K562 (cell line): ENCODE measurements at regions not wholly inside any gene's neighbourhood (a gene's known extent, or its start where the extent isn't known, plus 50 kb on each side); places are given as distances from the start of the nearest gene placed in this dataset.

Experiments used
- ATAC-seq: fragments of 200-7000 bp; cut with Tn5 transposase; 3 replicates; pipeline ENCODE4 v1.9.1; 2020; ENCODE audit warnings: moderate library complexity
- BruUV-seq: library from RNA; stranded (reverse); fragments of 400-500 nt; replicated peaks from 2 replicates; lab custom pipeline; 2021; lab: Mats Ljungman, UMichigan
- CTCF ChIA-PET: fragments of 300-600 bp; formaldehyde crosslinking; extraction: SDS; loops from one replicate; lab custom pipeline; 2021; ENCODE audit warnings: low intra/inter-chr PET ratio; lab: Yijun Ruan, JAX
- POLR2A ChIA-PET: fragments of 300-600, 350-650 bp; sonication (Branson Sonifier 250); formaldehyde crosslinking; extraction: SDS; loops from one replicate; lab custom pipeline; 2021; ENCODE audit warnings: antibody characterized with exemption, inconsistent platforms; lab: Yijun Ruan, JAX
- DNase-seq, 4 experiments: peaks; one replicate each; pipeline versions ENCODE4 v3.0.0 to v3.0.0-alpha.2; 2011 to 2018; ENCODE audit warnings: low spot score in 3 of 4, mixed read lengths in 3 of 4; ENCODE audit errors: extremely low read depth in 1 of 4
- FAIRE-seq: peaks from 2 replicates; lab custom pipeline; 2011; peaks lifted over from hg19 to GRCh38; lab: Jason Lieb, UNC
- H2AFZ ChIP-seq: 2 replicates; pipeline ENCODE4 v1.6.0; 2011; ENCODE audit warnings: low read depth, low read length, control low read depth, inconsistent platforms
- H3K27ac ChIP-seq: fragments of 200-600 bp; 3 replicates; pipeline ENCODE4 v1.8.0; 2011; ENCODE audit warnings: low read depth, mild to moderate bottlenecking, control low read depth, inconsistent platforms, low read length, moderate library complexity, mixed read lengths; ENCODE audit errors: extremely low read depth
- H3K27me3 ChIP-seq, 2 experiments: fragments of 300-600 bp in 1 of 2; 2 replicates in 1 of 2; 3 replicates in 1 of 2; pipeline versions ENCODE4 v1.6.0 to v1.8.0; 2011; ENCODE audit warnings: inconsistent platforms in 2 of 2, low read length in 2 of 2, mild to moderate bottlenecking in 1 of 2, mixed read lengths in 1 of 2, moderate library complexity in 1 of 2; ENCODE audit not compliant: control insufficient read depth in 2 of 2, insufficient read depth in 2 of 2
- H3K36me3 ChIP-seq: fragments of 300-600 bp; 3 replicates; pipeline ENCODE4 v1.8.0; 2011; ENCODE audit warnings: mild to moderate bottlenecking, low read length, inconsistent platforms; ENCODE audit not compliant: control insufficient read depth, insufficient read depth
- H3K4me1 ChIP-seq, 2 experiments: fragments of 200-600 bp in 1 of 2; replicated peaks in 1 of 2; 2 replicates in 1 of 2; 3 replicates in 1 of 2; pipeline versions ENCODE4 v1.5.1 to v1.8.0; 2011; ENCODE audit warnings: inconsistent platforms in 2 of 2, low read length in 2 of 2, mild to moderate bottlenecking in 1 of 2, mixed read lengths in 1 of 2, moderate library complexity in 1 of 2; ENCODE audit not compliant: control insufficient read depth in 2 of 2, insufficient read depth in 2 of 2
- H3K4me2 ChIP-seq: 2 replicates; pipeline ENCODE4 v1.6.1; 2011; ENCODE audit warnings: low read length, control low read depth, inconsistent platforms, mixed read lengths; ENCODE audit not compliant: insufficient read depth
- H3K4me3 ChIP-seq: fragments of 200-600 bp; sonication (generic), shearing (Covaris generic); 2 replicates; pipeline ENCODE4 v1.5.1; 2016; ENCODE audit warnings: control low read depth, inconsistent platforms
- H3K79me2 ChIP-seq: fragments of 200-600 bp; 3 replicates; pipeline ENCODE4 v1.8.0; 2011; ENCODE audit warnings: low read length, inconsistent platforms; ENCODE audit not compliant: control insufficient read depth, insufficient read depth
- H3K9ac ChIP-seq, 2 experiments: 2 replicates each; pipeline versions ENCODE4 v1.6.0 to v1.6.1; 2011; ENCODE audit warnings: low read depth in 2 of 2, low read length in 2 of 2, control low read depth in 1 of 2, inconsistent platforms in 1 of 2, mild to moderate bottlenecking in 1 of 2, mixed read lengths in 1 of 2; ENCODE audit not compliant: insufficient read depth in 1 of 2
- H3K9me1 ChIP-seq: one replicate; pipeline ENCODE4 v1.6.0; 2011; ENCODE audit warnings: inconsistent platforms, mild to moderate bottlenecking, low read length, moderate library complexity; ENCODE audit not compliant: control insufficient read depth, insufficient read depth
- H3K9me3 ChIP-seq: replicated peaks from 2 replicates; pipeline ENCODE4 v1.5.1; 2011; ENCODE audit warnings: low read depth, low read length, inconsistent platforms; ENCODE audit not compliant: control insufficient read depth, insufficient read depth
- H4K20me1 ChIP-seq: replicated peaks from 2 replicates; pipeline ENCODE4 v1.6.1; 2011; ENCODE audit warnings: low read length, inconsistent platforms, mixed read lengths; ENCODE audit not compliant: control insufficient read depth, insufficient read depth
- ARID1B ChIP-seq: fragments of 450-650 bp; IDR thresholded peaks from 2 replicates; pipeline ENCODE4 v1.6.1; 2016; ENCODE audit warnings: antibody characterized with exemption, mild to moderate bottlenecking, inconsistent platforms
- CBX3 ChIP-seq, 2 experiments: IDR thresholded peaks; 1 replicate in 1 of 2; 2 replicates in 1 of 2; pipeline ENCODE4 v1.6.1; 2012; ENCODE audit warnings: inconsistent platforms in 2 of 2, low read length in 2 of 2, borderline replicate concordance in 1 of 2, control low read depth in 1 of 2
- CREB1 ChIP-seq, 2 experiments: sonication (generic) in 1 of 2; formaldehyde crosslinking in 1 of 2; IDR thresholded peaks; 2 replicates each; pipeline versions ENCODE4 v1.6.1 to v1.8.0; 2012 to 2022; ENCODE audit warnings: inconsistent platforms in 1 of 2, mild to moderate bottlenecking in 1 of 2, missing genetic modification reagents in 1 of 2, moderate library complexity in 1 of 2
- SIN3B ChIP-seq: fragments of 450-650 bp; IDR thresholded peaks from 2 replicates; pipeline ENCODE4 v1.6.1; 2017; ENCODE audit warnings: low read depth, mild to moderate bottlenecking, moderate library complexity
- ZKSCAN8 ChIP-seq: fragments of 200-800 bp; sonication (Bioruptor generic); IDR thresholded peaks from 2 replicates; pipeline ENCODE4 v1.6.1; 2016; ENCODE audit warnings: missing genetic modification characterization, missing compliant biosample characterization
- ZNF3 ChIP-seq: fragments of 250-450 bp; sonication (Bioruptor Pico); IDR thresholded peaks from 2 replicates; pipeline ENCODE4 v1.5.0; 2021; ENCODE audit warnings: mild to moderate bottlenecking, moderate library complexity
- ZNF408 ChIP-seq: fragments of 250-450 bp; sonication (Bioruptor Pico); IDR thresholded peaks from 2 replicates; pipeline ENCODE4 v1.4.0; 2020; ENCODE audit warnings: low read depth, mild to moderate bottlenecking, moderate library complexity
- ZNF551 ChIP-seq: fragments of 250-450 bp; sonication (Bioruptor Pico); IDR thresholded peaks from 2 replicates; pipeline ENCODE4 v1.5.0; 2021; ENCODE audit warnings: mild to moderate bottlenecking, moderate library complexity
- ZNF717 ChIP-seq: fragments of 250-450 bp; sonication (Bioruptor Pico); IDR thresholded peaks from 2 replicates; pipeline ENCODE4 v1.5.0; 2021
- WGBS: fragments of 100-300 bp; shearing (Covaris generic); methylation state at CpG from one replicate; pipeline ENCODE4 v1.1.6; 2016; ENCODE audit warnings: low coverage, mixed read lengths; ENCODE audit not compliant: insufficient coverage; ENCODE audit errors: missing lambda C conversion rate; 5-methylcytosine and 5-hydroxymethylcytosine counted together
- in situ Hi-C: fragments of 300-500 bp; cut with MboI; formaldehyde crosslinking; loops from 4 replicates; pipeline ENCODE4 v1.15.0; 2018; ENCODE audit warnings: inconsistent platforms, mixed read lengths
- intact Hi-C: fragments of 100-400 bp; cut with micrococcal nuclease; formaldehyde crosslinking; loops from 2 replicates; pipeline ENCODE4 v1.14.2; 2022
- TF ChIP-seq, protein P1 (sequence below), 2 experiments: fragments of 450-650 bp; conservative IDR thresholded peaks; 2 replicates each; pipeline ENCODE4 v1.6.1; 2017; ENCODE audit warnings: mild to moderate bottlenecking in 2 of 2, moderate library complexity in 2 of 2
- TF ChIP-seq, protein P2 (sequence below): fragments of 450-650 bp; IDR thresholded peaks from 2 replicates; pipeline ENCODE4 v1.6.1; 2016; ENCODE audit warnings: borderline replicate concordance

DNA sequence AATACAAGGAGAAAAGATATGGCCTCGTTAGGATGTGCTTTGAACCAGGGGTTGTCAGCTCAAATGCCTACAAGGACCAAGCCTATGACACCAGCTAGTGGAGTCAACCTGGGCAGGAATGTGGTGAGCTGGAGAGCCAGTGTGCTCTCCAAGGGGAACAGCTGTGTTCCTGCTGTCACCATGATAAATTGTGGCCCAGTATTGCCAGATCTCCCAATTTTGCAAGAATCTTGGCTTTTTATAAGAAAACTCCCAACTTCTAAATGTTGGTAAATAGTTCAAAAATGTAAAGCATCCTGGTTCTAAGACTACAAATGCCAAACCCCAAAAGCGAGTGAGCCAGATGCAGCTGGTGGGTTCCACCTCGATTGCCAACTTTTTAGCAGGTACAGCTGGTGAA is 391.1 kb downstream of the PLPP3 start:
- no TSS peak for BruUV-seq
- TF ChIP-seq ZKSCAN8 (CRISPR knock-in tag) (no peak), CREB1 (IDR thresholded peaks at IDR 0.05) (no peak), CREB1 (CRISPR knock-in tag; IDR thresholded peaks at IDR 0.05) (no peak), ZNF3 (CRISPR knock-in tag) (no peak), ZNF408 (CRISPR knock-in tag) (no peak), SIN3B (no peak), ZNF551 (CRISPR knock-in tag) (no peak), CBX3 (IDR thresholded peaks at IDR 0.05; ENCODE audit: borderline replicate concordance in 1 of 2, low read length in 2 of 2) (no peak), ARID1B (no peak), ZNF717 (CRISPR knock-in tag) (no peak)
- TF ChIP-seq, protein P1, sequence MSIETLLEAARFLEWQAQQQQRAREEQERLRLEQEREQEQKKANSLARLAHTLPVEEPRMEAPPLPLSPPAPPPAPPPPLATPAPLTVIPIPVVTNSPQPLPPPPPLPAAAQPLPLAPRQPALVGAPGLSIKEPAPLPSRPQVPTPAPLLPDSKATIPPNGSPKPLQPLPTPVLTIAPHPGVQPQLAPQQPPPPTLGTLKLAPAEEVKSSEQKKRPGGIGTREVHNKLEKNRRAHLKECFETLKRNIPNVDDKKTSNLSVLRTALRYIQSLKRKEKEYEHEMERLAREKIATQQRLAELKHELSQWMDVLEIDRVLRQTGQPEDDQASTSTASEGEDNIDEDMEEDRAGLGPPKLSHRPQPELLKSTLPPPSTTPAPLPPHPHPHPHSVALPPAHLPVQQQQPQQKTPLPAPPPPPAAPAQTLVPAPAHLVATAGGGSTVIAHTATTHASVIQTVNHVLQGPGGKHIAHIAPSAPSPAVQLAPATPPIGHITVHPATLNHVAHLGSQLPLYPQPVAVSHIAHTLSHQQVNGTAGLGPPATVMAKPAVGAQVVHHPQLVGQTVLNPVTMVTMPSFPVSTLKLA (conservative IDR thresholded peaks at IDR 0.05): no peak
- TF ChIP-seq, protein P2, sequence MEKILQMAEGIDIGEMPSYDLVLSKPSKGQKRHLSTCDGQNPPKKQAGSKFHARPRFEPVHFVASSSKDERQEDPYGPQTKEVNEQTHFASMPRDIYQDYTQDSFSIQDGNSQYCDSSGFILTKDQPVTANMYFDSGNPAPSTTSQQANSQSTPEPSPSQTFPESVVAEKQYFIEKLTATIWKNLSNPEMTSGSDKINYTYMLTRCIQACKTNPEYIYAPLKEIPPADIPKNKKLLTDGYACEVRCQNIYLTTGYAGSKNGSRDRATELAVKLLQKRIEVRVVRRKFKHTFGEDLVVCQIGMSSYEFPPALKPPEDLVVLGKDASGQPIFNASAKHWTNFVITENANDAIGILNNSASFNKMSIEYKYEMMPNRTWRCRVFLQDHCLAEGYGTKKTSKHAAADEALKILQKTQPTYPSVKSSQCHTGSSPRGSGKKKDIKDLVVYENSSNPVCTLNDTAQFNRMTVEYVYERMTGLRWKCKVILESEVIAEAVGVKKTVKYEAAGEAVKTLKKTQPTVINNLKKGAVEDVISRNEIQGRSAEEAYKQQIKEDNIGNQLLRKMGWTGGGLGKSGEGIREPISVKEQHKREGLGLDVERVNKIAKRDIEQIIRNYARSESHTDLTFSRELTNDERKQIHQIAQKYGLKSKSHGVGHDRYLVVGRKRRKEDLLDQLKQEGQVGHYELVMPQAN: no peak
- POLR2A ChIA-PET: no interaction called here
- ATAC-seq: no peak
- H3K27ac ChIP-seq: no peak overlapping the region
- FAIRE-seq: no peak
- in situ Hi-C loops (no loop called here), intact Hi-C loops (no loop called here)
- H3K4me2 ChIP-seq: no peak overlapping the region
- 0% methylated on average over 3 of the region's 3 CpGs for WGBS
- no peak overlapping the region for H3K9ac ChIP-seq
- H3K4me3 ChIP-seq: no peak overlapping the region
- H3K4me1 ChIP-seq: no peaks in the 10 kb centered on the region
- CTCF ChIA-PET: no interaction called here
- no peak overlapping the region for H2AFZ ChIP-seq
- H3K9me3 ChIP-seq: no peaks in the 10 kb centered on the region
- no peaks in the 10 kb centered on the region for H3K36me3 ChIP-seq
- H4K20me1 ChIP-seq: no peaks in the 10 kb centered on the region
- no peak for DNase-seq
- no peaks in the 10 kb centered on the region for H3K27me3 ChIP-seq
- no peaks in the 10 kb centered on the region for H3K9me1 ChIP-seq
- H3K79me2 ChIP-seq: no peaks in the 10 kb centered on the region
